ENCODE measurements at regions not wholly inside any gene's neighbourhood (a gene's known extent, or its start where the extent isn't known, plus 50 kb on each side); places are given as distances from the start of the nearest gene placed in this dataset.
"Not testable (repeated sequence)": the region's sequence is repeated elsewhere in the genome, so short reads cannot be mapped to it uniquely, and the experiment has no call there.

- intact Hi-C loops (cut with DNase I; ENCODE audit: low total_unique reads): no loop called here
- Histone ChIP-seq H3K27me3 (no peaks in the 10 kb centered on the region), H3K27ac (no peak overlapping the region), H3K4me1 (no peaks in the 10 kb centered on the region), H3K4me3 (no peak overlapping the region), H3K9me3 (no peaks in the 10 kb centered on the region), H3K36me3 (no peaks in the 10 kb centered on the region)
- no peak for TF ChIP-seq POLR2A (IDR thresholded peaks at IDR 0.05)
- no peak for TF ChIP-seq CTCF (IDR thresholded peaks at IDR 0.05)
- DNase-seq: no peak
Observed at GRCh38 chr5:130762031-130762430, 403.0 kb downstream of the HINT1 start.

GRCh38 chr5:130759061-130759460 lies 406.0 kb downstream of the HINT1 start:
- H3K27me3 ChIP-seq: no peaks in the 10 kb centered on the region
- H3K27ac ChIP-seq: no peak overlapping the region
- TF ChIP-seq CTCF (IDR thresholded peaks at IDR 0.05) (no peak), POLR2A (IDR thresholded peaks at IDR 0.05) (no peak)
- DNase-seq: no peak
- H3K9me3 ChIP-seq: no peaks in the 10 kb centered on the region
- H3K4me1 ChIP-seq: no peaks in the 10 kb centered on the region
- intact Hi-C loops (cut with DNase I; ENCODE audit: low total_unique reads): no loop called here
- no peaks in the 10 kb centered on the region for H3K36me3 ChIP-seq
- H3K4me3 ChIP-seq: no peak overlapping the region

- H3K36me3 ChIP-seq: no peaks in the 10 kb centered on the region
- no peaks in the 10 kb centered on the region for H3K4me1 ChIP-seq
- H3K27ac ChIP-seq: no peak overlapping the region
- no peaks in the 10 kb centered on the region for H3K27me3 ChIP-seq
- intact Hi-C loops (cut with DNase I; ENCODE audit: low total_unique reads): no loop called here
- H3K9me3 ChIP-seq: no peaks in the 10 kb centered on the region
- H3K4me3 ChIP-seq: no peak overlapping the region
- TF ChIP-seq POLR2A (IDR thresholded peaks at IDR 0.05): no peak
- TF ChIP-seq CTCF (IDR thresholded peaks at IDR 0.05): no peak
- DNase-seq: no peak
Observed at GRCh38 chr5:130747556-130747955, 417.5 kb downstream of the HINT1 start.

GRCh38 chr5:130746641-130747040 lies 418.4 kb downstream of the HINT1 start:
- DNase-seq; intact Hi-C loops (cut with DNase I; ENCODE audit: low total_unique reads): not testable (repeated sequence)

GRCh38 chr5:130743092-130743491 lies 422.0 kb downstream of the HINT1 start:
- intact Hi-C loops (cut with DNase I; ENCODE audit: low total_unique reads): no loop called here
- H3K27ac ChIP-seq: no peak overlapping the region
- no peak for DNase-seq
- no peak overlapping the region for H3K4me3 ChIP-seq
- no peaks in the 10 kb centered on the region for H3K27me3 ChIP-seq
- TF ChIP-seq CTCF (IDR thresholded peaks at IDR 0.05): no peak
- H3K4me1 ChIP-seq: no peaks in the 10 kb centered on the region
- H3K36me3 ChIP-seq: no peaks in the 10 kb centered on the region
- no peaks in the 10 kb centered on the region for H3K9me3 ChIP-seq

More at GRCh38 chr5:130746641-130747040, 418.4 kb downstream of the HINT1 start:
- not testable (repeated sequence) for H3K4me3 ChIP-seq, H3K36me3 ChIP-seq, H3K27ac ChIP-seq, H3K27me3 ChIP-seq, H3K4me1 ChIP-seq, H3K9me3 ChIP-seq

- H3K4me3 ChIP-seq: no peak overlapping the region
- no peaks in the 10 kb centered on the region for H3K9me3 ChIP-seq
- no peaks in the 10 kb centered on the region for H3K4me1 ChIP-seq
- H3K27me3 ChIP-seq: no peaks in the 10 kb centered on the region
- intact Hi-C loops (cut with DNase I; ENCODE audit: low total_unique reads): no loop called here
- no peak overlapping the region for H3K27ac ChIP-seq
- H3K36me3 ChIP-seq: no peaks in the 10 kb centered on the region
- no peak for TF ChIP-seq CTCF (IDR thresholded peaks at IDR 0.05)
- no peak for TF ChIP-seq POLR2A (IDR thresholded peaks at IDR 0.05)
- no peak for DNase-seq
Observed at GRCh38 chr5:130740047-130740569, 424.9 kb downstream of the HINT1 start.

Data from uterus (tissue), 3 donors.